ENCODE measurements at regions not wholly inside any gene's neighbourhood (a gene's known extent, or its start where the extent isn't known, plus 50 kb on each side); places are given as distances from the start of the nearest gene placed in this dataset.

- intact Hi-C loops (cut with DNase I), result no loop called here
- Histone ChIP-seq H3K4me3 (ENCODE audit: low read length in 3 of 3) (no peak overlapping the region), H3K27me3 (ENCODE audit: control insufficient read depth, insufficient read depth, low read length) (no peaks in the 10 kb centered on the region), H3K9me3 (ENCODE audit: control insufficient read depth in 2 of 3, insufficient read depth in 1 of 3, low read length in 3 of 3) (no peaks in the 10 kb centered on the region), H3K9ac (ENCODE audit: low read length in 3 of 3) (no peak overlapping the region), H3K4me1 (ENCODE audit: control insufficient read depth in 2 of 3, insufficient read depth in 2 of 3, low read depth in 1 of 3, low read length in 3 of 3) (no peaks in the 10 kb centered on the region), H3K27ac (ENCODE audit: low read depth in 2 of 2, low read length in 2 of 2) (no peak overlapping the region), H3K36me3 (ENCODE audit: control insufficient read depth in 2 of 3, insufficient read depth in 3 of 3, low read length in 3 of 3) (no peaks in the 10 kb centered on the region)
- TF ChIP-seq CTCF (IDR thresholded peaks at IDR 0.05; ENCODE audit: borderline replicate concordance, extremely low read depth, insufficient read depth), result no peak
- DNase-seq (no peak), FAIRE-seq (no peak)
Observed at GRCh38 chr5:39661026-39661779, 236.4 kb upstream of the DAB2 start.

- H3K27me3 ChIP-seq (ENCODE audit: control insufficient read depth, insufficient read depth, low read length), result no peaks in the 10 kb centered on the region
- no peaks in the 10 kb centered on the region for H3K36me3 ChIP-seq (ENCODE audit: control insufficient read depth in 2 of 3, insufficient read depth in 3 of 3, low read length in 3 of 3)
- H3K9me3 ChIP-seq (ENCODE audit: control insufficient read depth in 2 of 3, insufficient read depth in 1 of 3, low read length in 3 of 3), result no peaks in the 10 kb centered on the region
- no peaks in the 10 kb centered on the region for H3K4me1 ChIP-seq (ENCODE audit: control insufficient read depth in 2 of 3, insufficient read depth in 2 of 3, low read depth in 1 of 3, low read length in 3 of 3)
- no peak for TF ChIP-seq CTCF (IDR thresholded peaks at IDR 0.05; ENCODE audit: borderline replicate concordance, extremely low read depth, insufficient read depth)
- no peak overlapping the region for H3K4me3 ChIP-seq (ENCODE audit: low read length in 3 of 3)
- no peak overlapping the region for H3K27ac ChIP-seq (ENCODE audit: low read depth in 2 of 2, low read length in 2 of 2)
- H3K9ac ChIP-seq (ENCODE audit: low read length in 3 of 3), result no peak overlapping the region
- intact Hi-C loops (cut with DNase I), result no loop called here
- FAIRE-seq (no peak), DNase-seq (no peak)
Observed at GRCh38 chr5:39660020-39660419, 235.2 kb upstream of the DAB2 start.

- Histone ChIP-seq H3K27me3 (ENCODE audit: control insufficient read depth, insufficient read depth, low read length) (no peaks in the 10 kb centered on the region), H3K9me3 (ENCODE audit: control insufficient read depth in 2 of 3, insufficient read depth in 1 of 3, low read length in 3 of 3) (no peaks in the 10 kb centered on the region), H3K9ac (ENCODE audit: low read length in 3 of 3) (no peak overlapping the region), H3K4me3 (ENCODE audit: low read length in 3 of 3) (no peak overlapping the region), H3K36me3 (ENCODE audit: control insufficient read depth in 2 of 3, insufficient read depth in 3 of 3, low read length in 3 of 3) (no peaks in the 10 kb centered on the region), H3K27ac (ENCODE audit: low read depth in 2 of 2, low read length in 2 of 2) (no peak overlapping the region), H3K4me1 (ENCODE audit: control insufficient read depth in 2 of 3, insufficient read depth in 2 of 3, low read depth in 1 of 3, low read length in 3 of 3) (no peaks in the 10 kb centered on the region)
- intact Hi-C loops (cut with DNase I), result no loop called here
- FAIRE-seq, result no peak
- DNase-seq, result no peak
- no peak for TF ChIP-seq CTCF (IDR thresholded peaks at IDR 0.05; ENCODE audit: borderline replicate concordance, extremely low read depth, insufficient read depth)
Observed at GRCh38 chr5:39658866-39659265, 234.1 kb upstream of the DAB2 start.

- no peak for TF ChIP-seq CTCF (IDR thresholded peaks at IDR 0.05; ENCODE audit: borderline replicate concordance, extremely low read depth, insufficient read depth)
- FAIRE-seq, result peak; percentile 77
Observed at GRCh38 chr5:39657943-39658342, 233.2 kb upstream of the DAB2 start.

More at GRCh38 chr5:39657943-39658342, 233.2 kb upstream of the DAB2 start:
- Histone ChIP-seq H3K9me3 (ENCODE audit: control insufficient read depth in 2 of 3, insufficient read depth in 1 of 3, low read length in 3 of 3) (no peaks in the 10 kb centered on the region), H3K27me3 (ENCODE audit: control insufficient read depth, insufficient read depth, low read length) (no peaks in the 10 kb centered on the region), H3K9ac (ENCODE audit: low read length in 3 of 3) (no peak overlapping the region), H3K36me3 (ENCODE audit: control insufficient read depth in 2 of 3, insufficient read depth in 3 of 3, low read length in 3 of 3) (no peaks in the 10 kb centered on the region), H3K4me3 (ENCODE audit: low read length in 3 of 3) (no peak overlapping the region), H3K4me1 (ENCODE audit: control insufficient read depth in 2 of 3, insufficient read depth in 2 of 3, low read depth in 1 of 3, low read length in 3 of 3) (no peaks in the 10 kb centered on the region), H3K27ac (ENCODE audit: low read depth in 2 of 2, low read length in 2 of 2) (no peak overlapping the region)
- intact Hi-C loops (cut with DNase I), result no loop called here
- no peak for DNase-seq
